ENCODE measurements at regions not wholly inside any gene's neighbourhood (a gene's known extent, or its start where the extent isn't known, plus 50 kb on each side); places are given as distances from the start of the nearest gene placed in this dataset.

DNA sequence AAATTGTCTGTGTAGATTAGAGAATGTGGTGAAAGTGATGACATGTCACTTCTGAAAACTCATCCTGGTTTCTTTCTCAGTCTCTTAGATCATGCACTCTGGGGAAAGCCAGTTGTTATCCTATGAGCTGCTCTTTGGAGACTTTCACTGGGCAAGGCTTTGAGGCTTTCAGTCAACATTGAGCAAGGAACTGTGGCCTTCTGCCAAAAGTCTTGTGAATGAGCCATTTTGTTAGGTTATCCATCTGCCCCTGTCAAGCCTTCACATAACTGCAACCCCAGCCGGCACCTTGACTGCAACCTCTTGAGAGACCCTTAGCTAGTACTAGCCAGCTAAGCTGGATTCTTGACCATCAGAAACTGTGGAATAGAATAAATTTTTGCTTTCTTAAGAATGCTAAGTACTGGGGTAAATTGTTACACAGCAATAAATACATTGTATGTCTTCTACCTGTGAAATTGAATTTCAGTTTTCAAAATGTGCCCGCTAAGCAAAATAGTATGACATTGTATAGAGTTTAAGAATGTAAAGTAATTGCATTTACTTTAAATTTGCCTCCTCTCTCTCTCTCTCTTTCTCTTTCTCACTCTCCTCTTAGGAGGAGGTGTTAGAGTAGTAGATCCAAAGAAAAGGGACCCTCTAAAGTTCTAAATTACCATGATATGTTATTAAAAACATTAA, 1273.0 kb downstream of the RAPGEF2 start:
- no peak for TF ChIP-seq CTCF (IDR thresholded peaks at IDR 0.05)
- no peak for TF ChIP-seq EZH2 (IDR thresholded peaks at IDR 0.05; ENCODE audit: borderline replicate concordance, insufficient read depth, low read depth, low read length, poor library complexity, severe bottlenecking)

Data from B cell (primary cell).